Kidney tubule cell (primary cell): ENCODE measurements at regions not wholly inside any gene's neighbourhood (a gene's known extent, or its start where the extent isn't known, plus 50 kb on each side); places are given as distances from the start of the nearest gene placed in this dataset.

ENCODE experiments used
- DNase-seq: peaks from one replicate; pipeline ENCODE4 v3.0.0-alpha.2; 2018; ENCODE audit warnings: low spot score

GRCh38 chr16:64019339-64019738 lies 1102.5 kb downstream of the CDH11 start:
- DNase-seq = no peak

- no peak for DNase-seq
Measured at GRCh38 chr16:64017796-64018195, 1104.1 kb downstream of the CDH11 start.

- no peak for DNase-seq
Measured at GRCh38 chr16:64013856-64014255, 1108.0 kb downstream of the CDH11 start.

- no peak for DNase-seq
Measured at GRCh38 chr16:64012166-64012565, 1109.7 kb downstream of the CDH11 start.

GRCh38 chr16:64011650-64012049 lies 1110.2 kb downstream of the CDH11 start:
- no peak for DNase-seq

- DNase-seq = no peak
Measured at GRCh38 chr16:64008131-64008530, 1113.7 kb downstream of the CDH11 start.

- no peak for DNase-seq
Measured at GRCh38 chr16:64004116-64004515, 1117.7 kb downstream of the CDH11 start.

GRCh38 chr16:63995025-63995424 lies 1126.8 kb downstream of the CDH11 start:
- DNase-seq = no peak

- DNase-seq = no peak
Measured at GRCh38 chr16:63983401-63983800, 1138.5 kb downstream of the CDH11 start.

GRCh38 chr16:63982741-63983140 lies 1139.1 kb downstream of the CDH11 start:
- no peak for DNase-seq

- DNase-seq = no peak
Measured at GRCh38 chr16:63982110-63982509, 1139.8 kb downstream of the CDH11 start.

GRCh38 chr16:63981639-63982038 lies 1140.2 kb downstream of the CDH11 start:
- no peak for DNase-seq

GRCh38 chr16:63980763-63981162 lies 1141.1 kb downstream of the CDH11 start:
- DNase-seq = no peak

- DNase-seq = no peak
Measured at GRCh38 chr16:63978240-63978639, 1143.6 kb downstream of the CDH11 start.

- no peak for DNase-seq
Measured at GRCh38 chr16:63976345-63976744, 1145.5 kb downstream of the CDH11 start.

- no peak for DNase-seq
Measured at GRCh38 chr16:63975669-63976068, 1146.2 kb downstream of the CDH11 start.

GRCh38 chr16:63967966-63968365 lies 1153.9 kb downstream of the CDH11 start:
- no peak for DNase-seq

- no peak for DNase-seq
Measured at GRCh38 chr16:63960321-63960720, 1161.5 kb downstream of the CDH11 start.

- no peak for DNase-seq
Measured at GRCh38 chr16:63947022-63947421, 1174.8 kb downstream of the CDH11 start.

GRCh38 chr16:63945806-63946205 lies 1176.1 kb downstream of the CDH11 start:
- no peak for DNase-seq

- no peak for DNase-seq
Measured at GRCh38 chr16:63943566-63943965, 1178.3 kb downstream of the CDH11 start.

GRCh38 chr16:63938661-63939060 lies 1183.2 kb downstream of the CDH11 start:
- DNase-seq = no peak

GRCh38 chr16:63933841-63934240 lies 1188.0 kb downstream of the CDH11 start:
- no peak for DNase-seq

GRCh38 chr16:63928421-63928820 lies 1193.4 kb downstream of the CDH11 start:
- no peak for DNase-seq

- DNase-seq = no peak
Measured at GRCh38 chr16:63925221-63925620, 1196.6 kb downstream of the CDH11 start.
